Stimulated activated CD8-positive, alpha-beta memory T cell treated with anti-CD3 and anti-CD28 coated beads, Interleukin-12 subunit alpha, Interleukin-12 subunit beta, amount 100 ng/mL, for 4 hours (primary cell): ENCODE measurements at regions not wholly inside any gene's neighbourhood (a gene's known extent, or its start where the extent isn't known, plus 50 kb on each side); places are given as distances from the start of the nearest gene placed in this dataset.

Experiments
- DNase-seq: peaks from one replicate; pipeline ENCODE4 v3.0.0-alpha.2; 2020; ENCODE audit warnings: low read depth

DNA sequence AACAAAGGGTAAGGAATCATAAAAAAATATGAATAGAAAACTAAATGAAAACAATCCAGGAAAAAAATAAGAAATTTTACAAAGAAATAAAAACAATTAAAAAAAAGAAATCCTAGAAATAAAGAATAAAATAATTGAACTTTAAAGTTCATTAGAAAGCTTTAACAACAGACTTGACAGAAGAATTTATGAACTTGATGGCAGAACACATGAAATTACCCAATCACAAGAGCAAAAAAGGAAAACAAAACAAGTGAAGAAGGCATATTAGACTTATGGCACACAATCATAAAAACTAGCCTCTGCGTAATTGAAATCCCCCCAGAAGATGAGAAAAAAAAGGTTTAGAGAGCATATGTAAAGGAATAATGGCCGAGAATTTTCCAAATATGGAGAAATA, 802.5 kb upstream of the B3GALT2 start:
- no peak for DNase-seq

DNA sequence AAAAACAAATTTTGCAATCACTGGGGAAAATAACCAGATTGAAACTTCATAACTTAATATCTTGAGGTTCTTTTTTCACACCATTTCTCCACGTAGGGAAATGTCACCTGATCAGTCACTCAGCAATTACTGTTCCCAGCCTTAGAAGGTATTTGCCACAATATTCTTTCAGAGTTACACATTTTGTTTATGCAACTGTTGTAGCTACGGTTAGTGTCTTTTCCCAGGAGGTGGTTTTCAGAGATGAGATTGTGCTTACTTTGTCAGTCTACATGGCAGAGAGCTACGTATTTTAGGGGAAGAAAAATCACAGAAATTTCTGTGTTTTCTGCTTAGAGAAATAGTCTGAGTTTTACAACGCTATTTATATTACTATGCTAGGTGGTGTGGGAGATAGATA, 792.8 kb upstream of the B3GALT2 start:
- DNase-seq: no peak

DNA sequence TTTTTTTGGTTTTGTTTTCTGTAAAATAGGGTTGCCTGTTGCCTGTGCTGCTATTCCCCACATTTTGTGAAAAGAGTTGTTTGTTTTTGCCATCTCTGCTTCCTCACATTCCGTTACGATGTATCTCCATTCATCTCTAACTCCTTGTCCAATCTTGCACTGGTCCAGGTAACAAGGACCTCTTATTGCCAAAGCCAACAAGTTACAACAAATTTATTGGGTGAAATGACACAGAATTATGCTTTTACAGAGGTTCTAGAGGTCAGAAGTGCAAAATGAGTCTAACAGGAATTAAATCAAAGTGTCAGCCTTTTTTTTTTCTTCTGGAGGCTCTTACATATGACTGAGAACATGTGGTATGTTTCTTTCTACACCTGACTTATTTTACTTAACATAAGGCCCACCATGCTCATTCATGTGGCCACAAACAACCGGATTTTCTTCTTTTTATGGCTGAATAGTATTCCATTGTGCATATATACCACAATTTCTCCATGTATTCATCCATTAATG, 787.9 kb upstream of the B3GALT2 start:
- no peak for DNase-seq

GRCh38 chr1:193973428-193973827, 787.0 kb upstream of the B3GALT2 start:
- no peak for DNase-seq

DNA sequence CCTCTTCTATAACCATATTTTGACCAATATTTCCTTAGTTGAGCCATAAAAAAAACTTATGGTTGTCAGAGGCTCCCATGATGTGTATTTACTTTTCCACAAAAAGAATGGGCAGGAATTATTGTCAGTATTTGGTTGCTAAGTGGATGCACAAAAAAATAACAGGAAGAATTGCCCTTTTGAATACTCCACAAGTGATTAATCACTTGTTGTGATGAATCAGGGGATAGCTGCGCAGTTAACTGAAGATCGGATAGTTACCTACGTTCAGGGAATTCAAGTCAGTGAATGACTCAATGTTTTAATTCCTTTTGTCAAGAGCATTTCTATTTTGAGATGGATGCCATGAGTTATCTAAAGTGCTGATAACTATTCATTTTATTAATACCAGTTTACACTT, 785.2 kb upstream of the B3GALT2 start:
- no peak for DNase-seq

- no peak for DNase-seq
These were observed 774.1 kb upstream of the B3GALT2 start for GRCh38 chr1:193960499-193960898.

DNA sequence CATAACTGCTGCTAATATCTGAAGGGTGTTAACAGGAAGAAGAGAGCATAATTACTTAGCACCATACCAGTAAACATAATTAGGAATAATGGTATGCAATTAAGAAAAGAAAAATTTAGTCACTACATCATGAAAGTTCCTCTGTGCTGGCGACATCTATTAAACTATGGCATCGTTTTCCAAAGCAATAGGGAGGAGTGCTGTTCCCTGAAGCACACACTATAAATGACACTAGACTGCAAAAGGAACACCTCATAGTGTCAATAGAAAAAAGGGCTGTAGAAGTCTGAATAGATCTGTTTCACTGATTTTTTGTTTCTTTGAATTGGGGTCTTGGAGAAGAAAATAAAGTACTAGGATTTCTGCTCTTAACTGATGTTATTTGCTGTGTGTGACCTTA, 773.6 kb upstream of the B3GALT2 start:
- no peak for DNase-seq

DNA sequence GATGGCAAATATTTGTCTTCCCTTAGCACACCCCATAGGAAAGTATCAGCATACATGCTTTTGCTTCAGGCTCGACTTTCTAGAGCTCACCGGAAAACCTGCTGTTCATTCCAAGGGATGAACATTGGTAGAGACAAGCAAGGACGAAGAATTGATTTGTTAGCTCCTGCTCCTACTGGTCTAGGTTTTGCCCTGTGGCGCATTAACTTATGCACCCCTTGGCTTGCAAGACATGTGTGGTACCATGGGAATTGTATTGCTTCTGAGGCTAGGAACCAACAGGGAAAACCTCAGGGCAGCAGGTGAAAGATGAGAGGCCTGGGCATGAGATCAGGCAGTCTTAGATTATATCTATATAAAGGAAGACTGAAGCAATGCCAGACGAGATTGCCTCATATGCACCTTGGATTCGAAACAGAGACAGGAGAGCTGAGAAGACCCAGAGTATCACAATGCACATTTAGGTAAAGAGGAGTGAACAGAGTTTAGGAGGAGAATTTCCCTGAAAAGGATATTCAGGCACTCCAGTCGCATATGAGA, 771.2 kb upstream of the B3GALT2 start:
- DNase-seq: no peak

- no peak for DNase-seq
These were observed 766.5 kb upstream of the B3GALT2 start for GRCh38 chr1:193952778-193953374.

DNA sequence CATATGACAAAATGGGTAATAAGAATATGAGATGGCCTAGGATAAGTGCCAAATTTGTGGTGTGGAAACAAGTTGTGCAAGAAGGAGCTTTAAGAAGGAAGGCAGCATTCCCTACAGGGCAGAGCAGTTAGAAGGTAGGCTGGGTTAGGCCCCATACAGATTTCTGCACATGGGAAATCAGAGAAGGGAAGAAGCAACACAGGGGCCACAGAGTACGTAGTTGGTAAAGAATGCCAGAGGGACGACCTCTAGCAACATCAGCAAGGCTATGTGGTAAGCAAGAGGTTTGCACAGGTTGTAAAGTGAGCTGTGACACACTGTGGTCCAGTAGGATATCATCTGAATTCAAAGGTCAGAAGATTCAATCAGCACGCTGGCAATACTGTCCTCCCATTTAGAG, 765.6 kb upstream of the B3GALT2 start:
- no peak for DNase-seq

- DNase-seq: no peak
These were observed 758.0 kb upstream of the B3GALT2 start for GRCh38 chr1:193944454-193944853.

GRCh38 chr1:193940176-193940575, 753.8 kb upstream of the B3GALT2 start:
- no peak for DNase-seq

DNA sequence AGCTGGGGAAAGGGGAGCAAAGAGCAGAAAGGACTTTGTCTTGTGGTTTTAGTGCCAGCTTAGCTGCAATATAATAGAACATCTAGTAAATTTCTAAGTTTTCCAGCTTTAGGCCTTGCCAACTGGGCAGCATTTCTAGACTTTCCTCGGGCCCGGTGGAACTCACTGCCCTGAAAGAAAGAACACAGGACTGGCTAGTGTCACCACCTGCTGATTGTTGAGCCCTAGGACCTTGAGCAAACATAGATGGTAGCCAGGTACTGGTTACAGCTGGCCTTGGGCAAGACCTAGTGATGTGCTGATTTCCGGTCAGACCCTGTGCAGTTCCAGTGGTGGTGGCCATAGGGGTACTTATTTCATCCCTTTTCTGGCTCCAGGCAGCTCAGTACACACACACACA, 753.2 kb upstream of the B3GALT2 start:
- no peak for DNase-seq

- DNase-seq: no peak
These were observed 750.9 kb upstream of the B3GALT2 start for GRCh38 chr1:193937308-193937707.

DNA sequence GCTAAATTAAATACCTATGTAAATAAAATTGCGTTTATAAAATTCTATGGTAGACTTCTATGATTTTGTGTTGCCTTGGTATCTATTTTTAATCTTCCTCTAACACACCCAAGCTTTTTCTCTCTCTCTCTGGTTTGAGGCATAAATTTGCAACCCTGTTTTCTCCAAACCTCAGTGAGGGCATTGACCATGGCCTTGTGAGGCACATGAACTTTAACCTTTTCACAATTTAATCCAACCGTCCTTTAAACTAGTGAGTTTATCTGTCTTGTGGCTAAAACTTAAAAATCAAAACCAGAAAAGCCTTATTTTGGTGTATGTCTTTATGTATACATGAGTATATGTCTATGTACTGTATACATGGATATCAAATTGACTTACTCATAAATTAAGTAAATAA, 746.6 kb upstream of the B3GALT2 start:
- no peak for DNase-seq

DNA sequence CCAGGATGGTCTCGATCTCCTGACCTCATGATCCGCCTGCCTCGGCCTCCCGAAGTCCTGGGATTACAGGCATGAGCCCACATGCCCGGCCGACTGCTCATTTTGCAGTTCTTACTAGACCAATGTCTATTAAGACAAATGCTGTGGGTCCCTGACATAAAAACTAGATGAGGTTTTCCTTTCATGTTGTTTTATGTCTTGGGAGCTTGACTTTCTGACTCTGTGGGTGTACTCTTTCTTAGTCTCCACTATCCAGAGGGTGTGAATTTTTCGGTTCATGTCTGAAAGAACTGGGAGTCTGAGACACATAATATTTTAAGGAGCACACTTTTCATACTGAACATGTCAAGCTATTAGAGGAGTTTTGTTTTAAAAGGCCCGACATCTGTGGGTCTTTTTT, 744.9 kb upstream of the B3GALT2 start:
- no peak for DNase-seq

DNA sequence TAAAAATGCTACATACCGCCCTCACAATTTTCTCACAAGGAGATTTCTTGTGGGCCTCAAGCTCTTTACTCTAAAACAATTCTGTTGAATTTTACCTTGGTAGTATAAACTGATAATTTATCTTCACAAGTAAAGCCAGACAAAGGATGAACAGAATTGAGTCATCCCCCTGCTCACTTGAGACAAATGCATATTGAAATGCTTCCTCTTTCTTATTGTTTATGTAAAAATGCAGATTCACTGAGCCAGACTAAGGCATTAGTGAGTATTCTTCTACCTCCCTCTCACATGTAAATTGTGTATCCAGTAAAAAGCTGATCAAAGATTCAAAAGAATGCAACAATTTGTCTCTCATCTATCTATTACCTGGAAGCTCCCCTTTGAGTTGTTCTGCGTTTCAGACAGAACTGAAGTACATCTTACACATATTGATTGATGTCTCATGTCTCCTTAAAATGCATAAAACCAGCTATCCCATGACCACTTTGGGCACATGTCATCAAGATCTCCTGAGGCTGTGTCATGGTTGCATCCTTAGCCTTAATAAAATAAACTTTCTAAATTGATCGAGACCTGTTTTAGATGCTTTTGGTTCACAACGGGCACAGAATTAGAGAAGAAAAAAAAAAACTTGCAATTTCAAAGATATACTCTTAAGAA, 743.1 kb upstream of the B3GALT2 start:
- no peak for DNase-seq

GRCh38 chr1:193927550-193927949, 741.1 kb upstream of the B3GALT2 start:
- no peak for DNase-seq

GRCh38 chr1:193926956-193927355, 740.5 kb upstream of the B3GALT2 start:
- no peak for DNase-seq

GRCh38 chr1:193919827-193920226, 733.4 kb upstream of the B3GALT2 start:
- DNase-seq: no peak

DNA sequence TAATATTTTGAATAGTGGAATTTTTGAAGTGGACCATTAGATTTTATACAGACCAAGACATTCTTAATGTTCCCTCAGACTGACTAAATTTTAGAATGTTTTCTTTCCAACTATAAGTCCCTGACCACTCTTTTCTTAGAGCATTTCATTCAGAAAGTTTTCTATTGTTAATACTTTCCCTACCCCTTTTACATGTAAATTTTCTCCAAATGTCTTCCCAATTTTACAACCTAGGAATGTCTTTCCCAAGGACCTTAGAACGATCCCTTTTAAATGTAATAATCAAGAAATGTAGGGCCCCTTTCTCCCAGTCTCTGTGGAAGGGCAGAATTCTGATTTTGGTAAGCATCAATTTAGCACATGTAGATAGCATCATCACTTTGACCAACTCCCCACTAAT, 730.0 kb upstream of the B3GALT2 start:
- no peak for DNase-seq

DNA sequence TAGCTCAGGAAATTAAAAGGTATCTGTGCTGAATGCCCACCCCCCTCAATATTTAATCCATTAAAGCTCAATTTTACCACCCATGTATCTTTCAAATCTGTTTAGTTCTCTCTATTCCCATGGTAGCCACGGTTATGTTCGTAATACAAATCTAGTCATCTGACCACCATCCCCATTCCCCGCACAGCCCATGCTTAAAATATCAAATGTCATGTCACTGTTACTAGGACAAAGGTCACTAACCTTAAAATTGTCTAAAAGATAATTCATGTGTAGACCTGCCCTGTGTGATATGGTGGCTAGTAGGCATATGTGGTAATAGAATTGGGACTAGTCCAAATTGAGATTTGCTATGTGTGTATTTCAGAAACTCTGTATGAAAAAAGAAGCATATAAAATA, 728.5 kb upstream of the B3GALT2 start:
- no peak for DNase-seq

GRCh38 chr1:193909406-193910082, 723.1 kb upstream of the B3GALT2 start:
- DNase-seq: no peak
